ENCODE measurements at regions not wholly inside any gene's neighbourhood (a gene's known extent, or its start where the extent isn't known, plus 50 kb on each side); places are given as distances from the start of the nearest gene placed in this dataset.

DNA sequence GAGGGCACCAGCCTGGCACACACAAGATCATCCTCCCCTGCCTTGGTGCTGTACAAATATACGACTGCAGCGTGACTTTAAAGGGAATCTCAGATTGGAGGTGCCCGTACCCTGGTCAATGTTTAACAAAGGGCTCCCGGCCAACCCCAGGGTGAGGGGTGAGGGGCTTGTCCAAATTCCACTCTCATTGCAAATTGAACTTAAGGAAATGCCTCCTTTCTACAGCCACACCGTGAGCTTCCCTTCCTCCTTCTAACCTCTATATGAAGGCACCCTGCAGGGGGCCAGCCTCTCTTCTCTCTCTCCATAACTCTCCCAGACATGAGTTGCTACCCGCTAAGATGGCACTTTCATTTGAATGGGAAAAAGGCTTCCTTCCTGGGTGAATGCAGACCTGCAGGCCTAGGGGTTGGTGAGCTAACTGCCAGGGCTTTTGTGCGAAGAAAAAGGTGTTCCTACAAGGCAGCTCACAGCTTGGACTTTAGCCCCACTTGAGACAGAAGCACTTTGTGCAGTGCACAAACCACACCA lies 76.6 kb downstream of the IRF8 start:
- Histone ChIP-seq H3K36me3 (ENCODE audit: low read depth) (no peaks in the 10 kb centered on the region), H3K27me3 (ENCODE audit: insufficient read depth, low read depth) (peaks cover 61% of the 10 kb centered on the region), H3K4me2 (no peak overlapping the region), H3K4me1 (replicated peaks; ENCODE audit: insufficient read depth) (no peaks in the 10 kb centered on the region), H3K9me3 (ENCODE audit: insufficient read depth, low read depth) (no peaks in the 10 kb centered on the region), H3K4me3 (no peak overlapping the region), H3K79me2 (ENCODE audit: low read depth) (no peaks in the 10 kb centered on the region), H3K27ac (no peak overlapping the region), H2AFZ (no peak overlapping the region), H3F3A (ENCODE audit: insufficient read depth, low read depth) (no peaks in the 10 kb centered on the region), H4K20me1 (ENCODE audit: insufficient read depth) (no peaks in the 10 kb centered on the region), H3K9me2 (ENCODE audit: insufficient read depth) (no peaks in the 10 kb centered on the region)
- POLR2A ChIA-PET (ENCODE audit: unreplicated experiment): no interaction called here
- DNase-seq: no peak
- intact Hi-C loops (cut with micrococcal nuclease; ENCODE audit: unreplicated experiment): no loop called here
- BruUV-seq (replicated peaks): no TSS peak
- TF ChIP-seq, protein P1, sequence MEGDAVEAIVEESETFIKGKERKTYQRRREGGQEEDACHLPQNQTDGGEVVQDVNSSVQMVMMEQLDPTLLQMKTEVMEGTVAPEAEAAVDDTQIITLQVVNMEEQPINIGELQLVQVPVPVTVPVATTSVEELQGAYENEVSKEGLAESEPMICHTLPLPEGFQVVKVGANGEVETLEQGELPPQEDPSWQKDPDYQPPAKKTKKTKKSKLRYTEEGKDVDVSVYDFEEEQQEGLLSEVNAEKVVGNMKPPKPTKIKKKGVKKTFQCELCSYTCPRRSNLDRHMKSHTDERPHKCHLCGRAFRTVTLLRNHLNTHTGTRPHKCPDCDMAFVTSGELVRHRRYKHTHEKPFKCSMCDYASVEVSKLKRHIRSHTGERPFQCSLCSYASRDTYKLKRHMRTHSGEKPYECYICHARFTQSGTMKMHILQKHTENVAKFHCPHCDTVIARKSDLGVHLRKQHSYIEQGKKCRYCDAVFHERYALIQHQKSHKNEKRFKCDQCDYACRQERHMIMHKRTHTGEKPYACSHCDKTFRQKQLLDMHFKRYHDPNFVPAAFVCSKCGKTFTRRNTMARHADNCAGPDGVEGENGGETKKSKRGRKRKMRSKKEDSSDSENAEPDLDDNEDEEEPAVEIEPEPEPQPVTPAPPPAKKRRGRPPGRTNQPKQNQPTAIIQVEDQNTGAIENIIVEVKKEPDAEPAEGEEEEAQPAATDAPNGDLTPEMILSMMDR (conservative IDR thresholded peaks at IDR 0.05): no peak
- CTCF ChIA-PET: no interaction called here

DNA sequence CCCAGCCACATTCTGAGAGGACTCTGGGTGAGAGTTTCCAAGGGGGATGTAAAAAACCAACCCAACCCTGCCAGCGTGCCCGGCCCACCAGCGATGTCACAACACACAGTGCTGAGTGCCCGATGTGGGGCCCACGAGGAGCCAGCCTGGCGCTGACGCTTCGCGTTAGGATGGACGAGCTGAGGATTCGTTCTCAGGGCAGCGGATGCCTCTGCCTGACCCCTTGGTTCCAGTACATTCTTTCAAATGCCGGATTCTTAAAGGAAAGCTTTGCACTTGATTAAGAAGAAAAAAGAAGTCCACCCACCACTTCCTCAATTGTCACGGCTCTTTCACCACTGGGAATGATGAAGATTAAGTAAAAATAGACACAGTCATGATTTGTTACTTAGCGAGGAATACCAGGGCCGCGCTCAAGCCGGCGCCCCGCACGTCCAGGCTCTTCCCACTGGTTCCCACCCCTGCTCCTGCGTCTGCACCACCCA lies 79.4 kb downstream of the IRF8 start:
- Histone ChIP-seq H3K9me2 (ENCODE audit: insufficient read depth) (no peaks in the 10 kb centered on the region), H3K36me3 (ENCODE audit: low read depth) (no peaks in the 10 kb centered on the region), H3K4me3 (no peak overlapping the region), H3K27ac (no peak overlapping the region), H3F3A (ENCODE audit: insufficient read depth, low read depth) (no peaks in the 10 kb centered on the region), H3K9me3 (ENCODE audit: insufficient read depth, low read depth) (no peaks in the 10 kb centered on the region), H4K20me1 (ENCODE audit: insufficient read depth) (no peaks in the 10 kb centered on the region), H3K4me1 (replicated peaks; ENCODE audit: insufficient read depth) (no peaks in the 10 kb centered on the region), H3K27me3 (ENCODE audit: insufficient read depth, low read depth) (peaks cover 86% of the 10 kb centered on the region), H3K4me2 (no peak overlapping the region), H3K79me2 (ENCODE audit: low read depth) (no peaks in the 10 kb centered on the region), H2AFZ (no peak overlapping the region)
- ChIA-PET CTCF (no interaction called here), POLR2A (ENCODE audit: unreplicated experiment) (no interaction called here)
- intact Hi-C loops (cut with micrococcal nuclease; ENCODE audit: unreplicated experiment): no loop called here
- BruUV-seq (replicated peaks): no TSS peak
- no peak for DNase-seq
- TF ChIP-seq, protein P1 (conservative IDR thresholded peaks at IDR 0.05): no peak
- TF ChIP-seq EZH2 (IDR thresholded peaks at IDR 0.05; ENCODE audit: low read depth): no peak

DNA sequence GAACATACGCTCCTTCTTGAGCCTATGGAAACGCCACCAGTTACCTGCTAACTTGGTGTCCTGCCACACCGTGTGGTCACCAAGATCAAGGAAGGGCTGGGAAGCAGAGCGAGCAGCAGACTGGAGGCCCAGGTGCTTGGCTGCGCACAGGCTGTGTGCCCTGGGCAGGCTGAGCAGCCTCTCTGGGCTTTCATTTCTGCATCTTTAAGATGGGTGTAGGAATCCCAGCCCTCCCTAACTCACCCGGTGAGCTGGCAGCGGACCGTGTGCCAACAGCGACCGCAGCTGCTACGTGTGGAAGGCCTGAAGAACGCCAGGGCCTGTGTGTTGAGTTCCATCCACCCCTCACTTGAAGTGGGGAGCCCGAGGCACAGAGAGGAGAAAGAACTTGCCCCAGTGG lies 80.0 kb downstream of the IRF8 start:
- Histone ChIP-seq H3K4me1 (replicated peaks; ENCODE audit: insufficient read depth) (no peaks in the 10 kb centered on the region), H2AFZ (no peak overlapping the region), H3K27ac (no peak overlapping the region), H4K20me1 (ENCODE audit: insufficient read depth) (no peaks in the 10 kb centered on the region), H3F3A (ENCODE audit: insufficient read depth, low read depth) (no peaks in the 10 kb centered on the region), H3K36me3 (ENCODE audit: low read depth) (no peaks in the 10 kb centered on the region), H3K79me2 (ENCODE audit: low read depth) (no peaks in the 10 kb centered on the region), H3K4me2 (no peak overlapping the region), H3K9me2 (ENCODE audit: insufficient read depth) (no peaks in the 10 kb centered on the region), H3K9me3 (ENCODE audit: insufficient read depth, low read depth) (no peaks in the 10 kb centered on the region), H3K27me3 (ENCODE audit: insufficient read depth, low read depth) (peaks cover 92% of the 10 kb centered on the region), H3K4me3 (no peak overlapping the region)
- no TSS peak for BruUV-seq (replicated peaks)
- intact Hi-C loops (cut with micrococcal nuclease; ENCODE audit: unreplicated experiment): no loop called here
- POLR2A ChIA-PET (ENCODE audit: unreplicated experiment): no interaction called here
- TF ChIP-seq EZH2 (IDR thresholded peaks at IDR 0.05; ENCODE audit: low read depth): no peak
- TF ChIP-seq, protein P1 (conservative IDR thresholded peaks at IDR 0.05): no peak
- DNase-seq: no peak
- CTCF ChIA-PET: no interaction called here

Measured in PC-9 (cell line).